Left hindlimb (tissue), 1 donor: ENCODE measurements at regions not wholly inside any gene's neighbourhood (a gene's known extent, or its start where the extent isn't known, plus 50 kb on each side); places are given as distances from the start of the nearest gene placed in this dataset.
"Not testable (repeated sequence)": the region's sequence is repeated elsewhere in the genome, so short reads cannot be mapped to it uniquely, and the experiment has no call there.

ENCODE experiments used
- DNase-seq: peaks from one replicate; pipeline ENCODE4 v3.0.0-alpha.2; 2018

DNA sequence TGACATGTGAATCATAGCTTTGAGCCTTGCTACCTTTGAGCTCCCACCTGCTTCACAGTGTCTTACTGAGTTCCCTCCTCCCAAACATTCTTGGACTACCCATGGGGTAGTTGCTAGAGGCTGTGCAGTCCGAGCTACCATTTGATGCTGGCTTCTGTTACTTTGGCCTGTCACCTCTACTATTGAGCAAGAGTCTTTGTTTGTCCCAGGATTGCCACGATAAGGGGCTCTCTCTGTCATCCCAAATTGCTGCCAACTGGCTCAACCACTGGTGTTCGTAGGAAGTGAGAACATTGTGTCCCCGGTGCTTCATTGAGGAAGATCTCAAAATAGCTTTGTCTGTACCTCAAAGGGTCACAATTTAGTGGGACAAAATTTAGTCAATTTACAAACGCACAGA is 59.1 kb upstream of the PAX8 start:
- DNase-seq: no peak

DNA sequence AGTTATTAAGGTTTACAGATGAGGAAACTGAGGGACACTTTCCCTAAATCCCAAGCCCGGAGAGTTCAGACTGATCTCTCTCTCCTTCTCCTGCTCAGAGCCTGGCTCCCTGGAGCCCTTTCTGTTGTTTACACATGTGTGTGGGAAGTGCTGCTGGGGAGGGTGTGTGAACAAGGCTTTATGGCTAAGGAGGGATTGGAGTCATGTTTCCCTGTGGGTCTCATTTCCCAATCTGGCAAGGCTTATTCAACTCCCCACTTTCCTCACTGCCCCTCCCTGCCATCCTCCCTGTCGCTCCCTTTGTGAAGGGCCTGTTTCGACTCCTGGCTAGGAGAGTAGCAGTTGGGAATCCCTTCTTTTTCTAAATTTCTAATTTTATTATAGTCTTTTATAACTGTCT is 57.3 kb upstream of the PAX8 start:
- DNase-seq: not testable (repeated sequence)

DNA sequence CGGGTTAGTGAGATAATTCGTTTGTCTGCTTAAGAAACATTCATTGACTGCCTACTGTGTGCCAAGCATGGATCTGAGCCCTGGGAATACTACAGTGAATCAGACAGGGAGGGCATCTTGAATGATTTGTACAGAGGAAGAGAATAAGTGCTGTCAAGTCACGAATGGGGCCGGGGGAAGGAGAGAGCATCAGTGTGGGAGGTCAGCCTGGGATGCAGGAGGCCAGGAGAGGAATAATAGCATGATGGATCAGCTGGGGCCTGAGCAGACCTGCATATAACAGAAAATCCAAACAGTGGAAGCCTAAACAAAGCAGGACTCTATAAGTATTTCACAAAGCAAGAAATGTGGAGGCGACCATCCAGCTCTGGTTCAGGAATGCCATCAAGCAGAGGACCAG is 55.4 kb upstream of the PAX8 start:
- DNase-seq: no peak

DNA sequence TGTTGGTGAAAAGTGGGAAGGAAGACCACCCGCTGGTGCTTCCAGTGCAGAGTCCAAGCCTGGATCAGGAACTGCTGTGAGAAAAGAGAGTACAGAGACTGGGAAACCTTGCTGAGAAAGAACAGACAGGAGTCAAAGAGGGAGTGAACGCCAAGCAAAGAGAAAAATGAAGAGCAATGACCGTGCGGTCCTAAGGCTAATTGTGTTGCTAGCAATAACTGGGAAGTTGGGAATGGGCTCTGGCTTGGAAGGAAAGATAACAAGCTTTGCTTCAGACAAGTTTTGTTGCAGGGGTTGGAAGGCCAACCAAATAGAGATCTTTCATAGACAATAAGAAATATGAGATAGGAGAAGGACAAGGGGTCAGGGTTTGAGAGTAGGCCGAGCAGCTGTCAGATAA is 55.0 kb upstream of the PAX8 start:
- DNase-seq: not testable (repeated sequence)

DNA sequence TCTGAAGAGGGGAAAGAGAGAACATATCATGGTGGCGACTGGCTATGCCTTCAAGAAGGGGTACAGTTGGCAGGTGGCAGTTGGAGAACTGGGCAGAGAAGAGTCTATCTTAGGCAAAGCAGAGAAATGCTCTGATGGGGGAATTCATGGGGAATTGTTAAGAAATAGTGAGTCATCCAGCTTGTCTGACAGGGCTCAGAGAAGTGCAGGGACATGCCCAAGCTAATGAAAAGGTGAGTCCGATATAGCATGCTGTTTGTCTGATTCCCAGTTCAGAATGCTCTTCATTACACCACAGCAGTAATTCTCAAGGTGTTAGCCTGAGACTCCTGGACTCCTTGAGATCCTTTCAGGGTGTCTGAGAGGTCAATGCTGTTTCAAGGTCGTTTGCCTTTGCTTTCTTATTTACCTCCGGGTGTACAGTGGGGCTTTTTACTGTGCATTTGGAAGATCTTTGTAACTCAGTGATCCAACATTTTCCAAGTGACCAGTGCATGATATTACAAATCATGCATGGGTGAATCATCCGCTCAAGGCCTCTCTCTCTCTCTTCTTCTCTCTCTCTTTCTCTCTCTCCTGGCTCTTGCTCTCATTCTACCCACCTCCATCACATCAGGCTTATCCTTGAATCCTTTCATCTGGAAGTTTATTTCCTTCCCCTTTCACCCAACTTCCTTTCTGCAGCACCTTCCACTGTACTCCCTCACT is 51.5 kb upstream of the PAX8 start:
- DNase-seq: not testable (repeated sequence)

DNA sequence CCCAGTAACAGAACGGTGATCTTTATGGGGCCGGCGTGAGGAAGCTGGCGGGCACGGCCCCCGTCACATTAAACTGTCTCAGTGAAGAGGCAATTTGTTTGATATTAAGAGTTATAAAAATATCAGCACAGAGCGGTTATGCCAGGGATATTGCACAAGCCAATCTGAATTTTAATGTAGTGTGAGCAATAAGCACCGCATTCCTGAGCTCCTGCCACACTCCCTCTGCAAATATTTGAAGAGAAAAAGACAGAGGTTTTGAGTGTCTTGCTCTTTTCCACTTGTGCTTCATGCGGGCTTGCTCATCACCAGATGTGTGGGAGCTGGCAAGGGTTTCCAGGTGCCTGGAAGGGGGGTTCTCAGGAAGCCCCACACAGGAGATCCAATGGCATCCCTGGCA is 50.3 kb upstream of the PAX8 start:
- DNase-seq: not testable (repeated sequence)

DNA sequence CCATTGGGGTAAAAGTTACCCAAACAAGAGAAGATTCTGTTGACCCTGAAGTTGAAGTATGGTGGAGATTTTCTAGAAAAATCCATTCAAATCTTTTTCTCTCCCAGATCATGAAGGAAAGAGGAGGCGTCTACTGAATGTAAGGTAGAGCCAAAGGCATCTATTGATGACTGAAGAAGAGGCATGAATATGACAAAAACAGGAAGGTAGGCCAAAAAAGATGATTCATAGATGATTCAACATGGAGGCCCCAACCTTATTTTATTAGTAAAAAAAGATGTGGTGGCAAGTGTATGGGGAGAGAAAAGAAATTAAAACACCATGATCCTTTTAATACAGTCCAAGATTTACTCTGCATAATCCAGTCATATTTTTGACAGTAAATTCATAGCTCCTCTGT is 49.9 kb upstream of the PAX8 start:
- not testable (repeated sequence) for DNase-seq
